ENCODE measurements at regions not wholly inside any gene's neighbourhood (a gene's known extent, or its start where the extent isn't known, plus 50 kb on each side); places are given as distances from the start of the nearest gene placed in this dataset.

- DNase-seq (ENCODE audit: low spot score) (no peak), ATAC-seq (no peak)
- no peaks in the 10 kb centered on the region for H3K36me3 Mint-ChIP-seq
- H3K27me3 Mint-ChIP-seq, result no peaks in the 10 kb centered on the region
- H3K9me3 Mint-ChIP-seq, result peaks cover 2% of the 10 kb centered on the region
- no peaks in the 10 kb centered on the region for H3K4me1 Mint-ChIP-seq (ENCODE audit: low read depth in 2 of 2)
- H3K27ac Mint-ChIP-seq, result no peak overlapping the region
- no peak overlapping the region for H3K4me3 Mint-ChIP-seq
Measured at GRCh38 chr2:78973630-78974029, 51.9 kb upstream of the REG3G start.
